Gastrocnemius medialis (tissue), 4 donors: ENCODE measurements at regions not wholly inside any gene's neighbourhood (a gene's known extent, or its start where the extent isn't known, plus 50 kb on each side); places are given as distances from the start of the nearest gene placed in this dataset.

Experiments
- ATAC-seq, 2 donors: fragments of 150-250 bp; one replicate each; pipeline ENCODE4 v1.9.1; 2016
- DNase-seq, 2 donors: peaks; one replicate each; pipeline ENCODE4 v3.0.0-alpha.2; 2019
- H3K27ac ChIP-seq, 4 donors: fragments of 200-600 bp; sonication (generic); 1 replicate in 1 of 4; 2 replicates in 3 of 4; pipeline ENCODE4 v1.5.1; 2016 to 2018; ENCODE audit warnings: mild to moderate bottlenecking in 2 of 4, moderate library complexity in 1 of 4
- H3K27me3 ChIP-seq, 3 donors: fragments of 200-600 bp; sonication (generic) in 2 of 3; 1 replicate in 1 of 3; 2 replicates in 2 of 3; pipeline versions ENCODE4 v1.5.1 to v1.6.0; 2016 to 2019; ENCODE audit warnings: mild to moderate bottlenecking in 1 of 3, moderate library complexity in 1 of 3
- H3K36me3 ChIP-seq, 2 donors: fragments of 200-600 bp; sonication (generic) in 1 of 2; one replicate each; pipeline ENCODE4 v1.5.1; 2017 to 2018
- H3K4me1 ChIP-seq, 2 donors: fragments of 200-600 bp; sonication (generic) in 1 of 2; one replicate each; pipeline ENCODE4 v1.5.1; 2016 to 2017; ENCODE audit warnings: mild to moderate bottlenecking in 2 of 2
- H3K4me3 ChIP-seq, 4 donors: fragments of 200-600 bp; sonication (generic) in 3 of 4; 1 replicate in 1 of 4; 2 replicates in 3 of 4; pipeline ENCODE4 v1.5.1; 2016 to 2019; ENCODE audit warnings: mild to moderate bottlenecking in 2 of 4
- H3K9me3 ChIP-seq, 3 donors: fragments of 200-600 bp; sonication (generic) in 2 of 3; 1 replicate in 1 of 3; 2 replicates in 2 of 3; pipeline ENCODE4 v1.5.1; 2016 to 2019
- POLR2A ChIP-seq, 2 donors: fragments of 450-650 bp; IDR thresholded peaks; one replicate each; pipeline ENCODE4 v1.6.1; 2017; ENCODE audit warnings: antibody characterized with exemption in 2 of 2, mild to moderate bottlenecking in 2 of 2, moderate library complexity in 2 of 2
- in situ Hi-C, 4 donors: fragments of 200-750 bp; cut with MboI; loops; one replicate each; pipeline versions ENCODE4 v1.15.0 to v1.8.0; 2017; ENCODE audit warnings: low sequenced_read_pairs in 4 of 4
- intact Hi-C: fragments of 100-400 bp; cut with DNase I; formaldehyde crosslinking; loops from one replicate; pipeline ENCODE4 v1.15.1; 2023; ENCODE audit warnings: low total_unique reads
- TF ChIP-seq, protein P1 (sequence below), 5 experiments: fragments of 450-650 bp in 3 of 5; fragments of 200-600 bp in 2 of 5; sonication (generic) in 2 of 5; IDR thresholded peaks in 4 of 5; conservative IDR thresholded peaks in 1 of 5; 1 replicate in 4 of 5; 2 replicates in 1 of 5; pipeline ENCODE4 v1.5.1; 2016 to 2019; ENCODE audit warnings: antibody characterized with exemption in 5 of 5, mild to moderate bottlenecking in 3 of 5, moderate library complexity in 3 of 5

DNA sequence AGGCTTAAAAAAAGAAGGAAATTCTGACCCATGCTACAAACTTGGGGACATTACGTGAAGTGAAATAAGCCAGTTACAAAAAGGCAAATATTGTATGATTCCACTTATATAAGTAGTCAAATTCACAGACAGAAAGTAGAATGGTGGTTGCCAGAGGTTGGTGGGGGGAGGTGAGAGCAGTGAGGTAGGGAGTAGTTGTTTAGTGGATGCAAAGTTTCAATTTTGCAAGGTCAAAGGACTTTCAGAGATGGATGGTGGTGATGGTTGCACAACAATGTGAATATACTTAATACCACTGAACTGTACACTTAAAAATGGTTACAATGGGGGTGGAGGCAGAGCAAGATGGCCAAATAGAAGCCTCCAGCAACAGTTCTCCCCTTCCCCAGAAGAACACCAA, 86.2 kb upstream of the PLXNC1 start:
- no peaks in the 10 kb centered on the region for H3K27me3 ChIP-seq
- H3K36me3 ChIP-seq: no peaks in the 10 kb centered on the region
- no peak overlapping the region for H3K4me3 ChIP-seq
- H3K4me1 ChIP-seq: no peaks in the 10 kb centered on the region
- no peaks in the 10 kb centered on the region for H3K9me3 ChIP-seq
- DNase-seq: no peak
- no peak overlapping the region for H3K27ac ChIP-seq
- no peak for ATAC-seq
- intact Hi-C loops (no loop called here), in situ Hi-C loops (no loop called here)
- TF ChIP-seq POLR2A (IDR thresholded peaks at IDR 0.05): no peak
- TF ChIP-seq, protein P1, sequence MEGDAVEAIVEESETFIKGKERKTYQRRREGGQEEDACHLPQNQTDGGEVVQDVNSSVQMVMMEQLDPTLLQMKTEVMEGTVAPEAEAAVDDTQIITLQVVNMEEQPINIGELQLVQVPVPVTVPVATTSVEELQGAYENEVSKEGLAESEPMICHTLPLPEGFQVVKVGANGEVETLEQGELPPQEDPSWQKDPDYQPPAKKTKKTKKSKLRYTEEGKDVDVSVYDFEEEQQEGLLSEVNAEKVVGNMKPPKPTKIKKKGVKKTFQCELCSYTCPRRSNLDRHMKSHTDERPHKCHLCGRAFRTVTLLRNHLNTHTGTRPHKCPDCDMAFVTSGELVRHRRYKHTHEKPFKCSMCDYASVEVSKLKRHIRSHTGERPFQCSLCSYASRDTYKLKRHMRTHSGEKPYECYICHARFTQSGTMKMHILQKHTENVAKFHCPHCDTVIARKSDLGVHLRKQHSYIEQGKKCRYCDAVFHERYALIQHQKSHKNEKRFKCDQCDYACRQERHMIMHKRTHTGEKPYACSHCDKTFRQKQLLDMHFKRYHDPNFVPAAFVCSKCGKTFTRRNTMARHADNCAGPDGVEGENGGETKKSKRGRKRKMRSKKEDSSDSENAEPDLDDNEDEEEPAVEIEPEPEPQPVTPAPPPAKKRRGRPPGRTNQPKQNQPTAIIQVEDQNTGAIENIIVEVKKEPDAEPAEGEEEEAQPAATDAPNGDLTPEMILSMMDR (IDR thresholded peaks at IDR 0.05 in 4 of 5, conservative IDR thresholded peaks at IDR 0.05 in 1 of 5): no peak

DNA sequence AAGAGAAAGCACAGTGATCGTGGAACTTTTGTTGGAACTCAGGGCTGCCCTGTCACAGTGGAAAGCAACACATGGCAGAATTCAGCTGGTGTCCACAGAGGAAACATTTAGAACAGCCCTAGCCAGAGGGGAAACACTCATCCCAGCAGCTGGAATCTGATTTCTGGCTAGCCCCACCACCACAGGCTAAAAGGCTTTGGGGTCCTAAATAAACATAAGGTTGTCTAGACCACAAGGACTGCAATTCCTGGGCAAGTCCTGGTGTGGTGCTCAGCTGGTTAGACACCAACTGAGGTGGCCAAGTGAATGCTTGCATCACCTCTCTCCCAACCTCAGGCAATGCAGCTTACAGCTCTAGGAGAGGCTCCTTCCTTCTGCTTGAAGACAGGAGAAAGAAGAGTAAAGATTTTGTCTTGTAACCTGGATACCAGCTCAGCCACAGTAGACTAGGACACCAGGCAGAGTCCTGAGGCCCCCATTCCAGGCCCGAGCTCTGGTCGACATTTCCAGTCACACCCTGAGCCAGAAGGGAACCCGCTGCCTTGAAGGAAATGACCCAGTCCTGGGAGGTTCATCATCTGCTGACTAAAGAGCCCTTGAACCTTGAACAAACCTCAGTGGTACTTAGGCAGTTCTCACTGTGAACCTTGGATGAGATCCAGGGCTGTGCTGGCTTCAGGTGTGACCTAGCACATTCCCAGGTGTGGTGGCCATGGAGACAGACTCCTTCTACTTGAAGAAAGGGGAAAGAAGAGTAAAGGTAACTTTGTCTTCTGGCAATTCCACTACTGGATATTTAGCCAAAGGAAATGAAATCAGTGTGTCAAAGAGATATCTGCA, 85.4 kb upstream of the PLXNC1 start:
- no peaks in the 10 kb centered on the region for H3K27me3 ChIP-seq
- no peak overlapping the region for H3K27ac ChIP-seq
- no peaks in the 10 kb centered on the region for H3K9me3 ChIP-seq
- TF ChIP-seq, protein P1 (IDR thresholded peaks at IDR 0.05 in 4 of 5, conservative IDR thresholded peaks at IDR 0.05 in 1 of 5): no peak
- TF ChIP-seq POLR2A (IDR thresholded peaks at IDR 0.05): no peak
- ATAC-seq (no peak), DNase-seq (no peak)
- in situ Hi-C loops: no loop called here
- no peak overlapping the region for H3K4me3 ChIP-seq
- H3K4me1 ChIP-seq: no peaks in the 10 kb centered on the region
- H3K36me3 ChIP-seq: no peaks in the 10 kb centered on the region
- intact Hi-C loops: no loop called here

DNA sequence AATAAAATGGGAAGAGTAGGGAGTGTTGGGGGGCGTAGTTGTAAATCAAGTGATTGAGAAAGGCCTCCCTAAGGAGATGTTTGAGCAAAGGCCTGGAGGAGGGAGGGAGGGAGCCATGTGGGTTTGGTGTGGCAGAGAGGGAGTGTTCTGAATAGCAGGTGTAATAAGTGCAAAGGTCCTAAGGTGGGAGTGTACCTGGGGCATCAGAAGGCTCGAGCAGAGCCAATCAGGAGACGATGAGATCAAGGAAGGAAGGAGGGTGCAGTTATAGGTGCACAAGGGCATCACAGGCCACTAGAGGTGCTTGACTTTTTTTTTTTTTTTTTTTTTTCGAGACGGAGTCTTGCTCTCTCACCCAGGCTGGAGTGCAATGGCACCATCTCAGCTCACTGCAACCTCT, 77.9 kb upstream of the PLXNC1 start:
- peaks cover 19 to 29% of the 10 kb centered on the region in 2 donors for H3K4me1 ChIP-seq
- no peaks in the 10 kb centered on the region for H3K27me3 ChIP-seq
- intact Hi-C loops (loop anchor here (10.0 kb wide), 1 partner anchor 496 kb away; the partner anchor contains the start of gene SOCS2), in situ Hi-C loops (loop anchor here in 2 of 4 donors (5.0 to 10.0 kb wide), 2 partner anchors 88 to 396 kb away; partner anchors contain the start of gene CRADD (in 1 of the 2))
- DNase-seq: no peak
- no peak overlapping the region for H3K4me3 ChIP-seq
- ATAC-seq: no peak
- H3K27ac ChIP-seq: no peak overlapping the region
- TF ChIP-seq, protein P1 (IDR thresholded peaks at IDR 0.05 in 4 of 5, conservative IDR thresholded peaks at IDR 0.05 in 1 of 5): no peak
- H3K36me3 ChIP-seq: no peaks in the 10 kb centered on the region
- H3K9me3 ChIP-seq: no peaks in the 10 kb centered on the region

DNA sequence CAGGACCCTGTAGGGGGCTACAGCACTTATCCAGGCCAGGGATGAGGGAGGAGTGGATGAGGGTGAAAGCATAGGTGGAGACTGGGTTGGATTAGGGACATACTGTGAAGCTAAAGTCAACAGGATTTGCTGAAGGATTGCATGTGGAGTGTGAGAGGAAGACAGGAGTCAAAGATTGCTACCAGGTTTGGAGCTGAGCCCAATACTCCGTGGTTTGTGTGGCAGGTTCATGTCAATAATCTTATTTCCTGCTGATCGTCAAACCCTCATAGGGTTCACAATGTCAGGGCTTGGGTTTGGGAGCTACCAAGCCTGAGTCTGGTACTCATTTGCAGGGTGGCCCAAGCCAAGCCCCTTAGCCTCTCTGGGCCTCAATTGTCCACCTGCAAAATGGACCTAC, 77.1 kb upstream of the PLXNC1 start:
- in situ Hi-C loops: loop anchor here in 2 of 4 donors (5.0 to 10.0 kb wide), 2 partner anchors 89 to 396 kb away; partner anchors contain the start of gene CRADD (in 1 of the 2)
- Histone ChIP-seq H3K27ac (peak overlapping the region in 1 of 4 donors; percentile 25), H3K4me1 (peaks cover 23 to 35% of the 10 kb centered on the region in 2 donors), H3K36me3 (no peaks in the 10 kb centered on the region), H3K9me3 (no peaks in the 10 kb centered on the region), H3K27me3 (no peaks in the 10 kb centered on the region), H3K4me3 (no peak overlapping the region)
- intact Hi-C loops: loop anchor here (10.0 kb wide), 1 partner anchor 496 kb away; the partner anchor contains the start of gene SOCS2
- TF ChIP-seq POLR2A (IDR thresholded peaks at IDR 0.05): no peak
- TF ChIP-seq, protein P1 (IDR thresholded peaks at IDR 0.05 in 4 of 5, conservative IDR thresholded peaks at IDR 0.05 in 1 of 5): no peak
- ATAC-seq: no peak
- no peak for DNase-seq
